ENCODE measurements at regions not wholly inside any gene's neighbourhood (a gene's known extent, or its start where the extent isn't known, plus 50 kb on each side); places are given as distances from the start of the nearest gene placed in this dataset.
A peak's percentile ranks its signal among the peaks of the same experiment; 100 is the strongest.
"Not testable (repeated sequence)": the region's sequence is repeated elsewhere in the genome, so short reads cannot be mapped to it uniquely, and the experiment has no call there.

GRCh38 chr9:107807183-107807582, 317.6 kb upstream of the KLF4 start:
- DNase-seq: no peak

- no peak for DNase-seq
Measured at GRCh38 chr9:107805201-107805600, 315.6 kb upstream of the KLF4 start.

GRCh38 chr9:107794259-107794658, 304.7 kb upstream of the KLF4 start:
- DNase-seq: no peak

- no peak for DNase-seq
Measured at GRCh38 chr9:107793541-107793940, 304.0 kb upstream of the KLF4 start.

- DNase-seq: no peak
Measured at GRCh38 chr9:107792596-107792995, 303.0 kb upstream of the KLF4 start.

GRCh38 chr9:107792006-107792405, 302.4 kb upstream of the KLF4 start:
- no peak for DNase-seq

- DNase-seq: no peak
Measured at GRCh38 chr9:107789001-107789700, 299.6 kb upstream of the KLF4 start.

- no peak for DNase-seq
Measured at GRCh38 chr9:107786561-107786960, 297.0 kb upstream of the KLF4 start.

GRCh38 chr9:107784235-107784958, 294.8 kb upstream of the KLF4 start:
- DNase-seq: peak; percentile 52

- DNase-seq: no peak
Measured at GRCh38 chr9:107782789-107783188, 293.2 kb upstream of the KLF4 start.

- DNase-seq: no peak
Measured at GRCh38 chr9:107782381-107782780, 292.8 kb upstream of the KLF4 start.

GRCh38 chr9:107780960-107781359, 291.4 kb upstream of the KLF4 start:
- DNase-seq: no peak

- no peak for DNase-seq
Measured at GRCh38 chr9:107779731-107780130, 290.2 kb upstream of the KLF4 start.

GRCh38 chr9:107778661-107779060, 289.1 kb upstream of the KLF4 start:
- DNase-seq: no peak

GRCh38 chr9:107774099-107774498, 284.5 kb upstream of the KLF4 start:
- not testable (repeated sequence) for DNase-seq

- DNase-seq: no peak
Measured at GRCh38 chr9:107772988-107773387, 283.4 kb upstream of the KLF4 start.

GRCh38 chr9:107770716-107771115, 281.1 kb upstream of the KLF4 start:
- DNase-seq: no peak

GRCh38 chr9:107768224-107768623, 278.7 kb upstream of the KLF4 start:
- DNase-seq: no peak

GRCh38 chr9:107767711-107768110, 278.1 kb upstream of the KLF4 start:
- no peak for DNase-seq

- not testable (repeated sequence) for DNase-seq
Measured at GRCh38 chr9:107763469-107763868, 273.9 kb upstream of the KLF4 start.

GRCh38 chr9:107761307-107761706, 271.7 kb upstream of the KLF4 start:
- DNase-seq: no peak

GRCh38 chr9:107760469-107761242, 271.1 kb upstream of the KLF4 start:
- no peak for DNase-seq

- no peak for DNase-seq
Measured at GRCh38 chr9:107759823-107760166, 270.2 kb upstream of the KLF4 start.
